Heart left ventricle (tissue), 16 donors: ENCODE measurements at regions not wholly inside any gene's neighbourhood (a gene's known extent, or its start where the extent isn't known, plus 50 kb on each side); places are given as distances from the start of the nearest gene placed in this dataset.

Source experiments
- ATAC-seq, 4 donors: fragments of 200-7000 bp; cut with Tn5 transposase; one replicate each; pipeline ENCODE4 v1.9.1; 2020 to 2022; ENCODE audit warnings: moderate library complexity in 4 of 4, mild to moderate bottlenecking in 3 of 4, moderate number of reproducible peaks in 1 of 4
- DNase-seq, 5 donors: peaks; one replicate each; pipeline ENCODE4 v3.0.0-alpha.2; 2020
- H3K27ac ChIP-seq, 12 donors: fragments of 200-600 bp; sonication (generic) in 4 of 12; one replicate each; pipeline versions ENCODE4 v1.5.0 to v1.8.0; 2016 to 2022; ENCODE audit warnings: mild to moderate bottlenecking in 2 of 12
- H3K27me3 ChIP-seq, 9 donors: fragments of 200-600 bp; sonication (generic) in 2 of 9; one replicate each; pipeline versions ENCODE4 v1.5.1 to v1.8.0; 2016 to 2022; ENCODE audit warnings: mild to moderate bottlenecking in 3 of 9
- H3K36me3 ChIP-seq, 9 donors: fragments of 200-600 bp; sonication (generic) in 2 of 9; one replicate each; pipeline versions ENCODE4 v1.5.0 to v1.8.0; 2018 to 2022; ENCODE audit warnings: mild to moderate bottlenecking in 2 of 9
- H3K4me1 ChIP-seq, 12 donors: fragments of 200-600 bp; sonication (generic) in 4 of 12; one replicate each; pipeline versions ENCODE4 v1.5.0 to v1.8.0; 2016 to 2022; ENCODE audit warnings: mild to moderate bottlenecking in 3 of 12
- H3K4me3 ChIP-seq, 12 donors: fragments of 200-600 bp; sonication (generic) in 4 of 12; one replicate each; pipeline versions ENCODE4 v1.5.0 to v1.8.0; 2017 to 2022; ENCODE audit warnings: mild to moderate bottlenecking in 9 of 12, moderate library complexity in 4 of 12
- H3K9me3 ChIP-seq, 12 donors: fragments of 200-600 bp; sonication (generic) in 4 of 12; one replicate each; pipeline versions ENCODE4 v1.5.0 to v1.8.0; 2016 to 2022; ENCODE audit warnings: mild to moderate bottlenecking in 1 of 12
- CTCF ChIP-seq, 12 donors: fragments of 200-600 bp; sonication (generic) in 4 of 12; IDR thresholded peaks; one replicate each; pipeline versions ENCODE4 v1.5.0 to v1.8.0; 2018 to 2022; ENCODE audit warnings: antibody characterized with exemption in 12 of 12, mild to moderate bottlenecking in 5 of 12
- POLR2A ChIP-seq, 2 donors: fragments of 450-650 bp; IDR thresholded peaks; one replicate each; pipeline ENCODE4 v1.6.1; 2017; ENCODE audit warnings: antibody characterized with exemption in 2 of 2, mild to moderate bottlenecking in 2 of 2, moderate library complexity in 2 of 2
- WGBS, 4 donors: extraction: QIAGEN DNeasy Blood & Tissue Kit in 2 of 4; methylation state at CpG; one replicate each; pipeline versions ENCODE4 v1.1.5 to v1.1.7; 2013 to 2018; 5-methylcytosine and 5-hydroxymethylcytosine counted together
- intact Hi-C, 10 donors: fragments of 100-400 bp; cut with DNase I; formaldehyde crosslinking; loops; one replicate each; pipeline versions ENCODE4 v1.11.1 to v1.14.2; 2022
- donor health status: ischemic (EF 13 %, LVEDD 7.1; RV severe dilation, severe dysfunction).
- donor health status: healthy with polysubstance abuse.
- donor health status: DM: no; HTN: yes; CAD: no.
- donor health status: DM: no; HTN: no; CAD: no.
- donor health status: ischemic (EF 25% LVEDD 6.9; RV normal size, moderate dysfunction).
- donor health status: ischemic (EF 25% LVEDD 5.7; RV mildly dilated, moderate dysfunction).
- donor health status: healthy.
- donor health status: DM: yes; HTN: yes; CAD: no.
- donor health status: ischemic (EF 35%, LVEDD 5.7; RV mildly dilated, moderate dysfunction).
- donor health status: nonischemic (EF 11% LVEDD 7.7; RV severe dilation, severe dysfunction).
- donor health status: DM: yes; HTN: yes; CAD: no.
- donor health status: PGD.
- donor health status: ischemic (EF 29% LVEDD 5.4; RV normal size, mild dysfunction).
- donor health status: nonischemic (EF 23%, LVEDD 6.1; RV moderate dilation, normal function).

GRCh38 chr12:61754214-61754613 is 506.0 kb upstream of the USP15 start:
- H3K4me1 ChIP-seq = no peaks in the 10 kb centered on the region
- H3K9me3 ChIP-seq = peaks cover 0 to 8% (median 0%) of the 10 kb centered on the region in 12 donors
- H3K27me3 ChIP-seq = no peaks in the 10 kb centered on the region
- no peaks in the 10 kb centered on the region for H3K36me3 ChIP-seq
- DNase-seq (no peak), ATAC-seq (no peak)
- TF ChIP-seq POLR2A (IDR thresholded peaks at IDR 0.05) = no peak
- TF ChIP-seq CTCF (IDR thresholded peaks at IDR 0.05) = no peak
- intact Hi-C loops = no loop called here
- no peak overlapping the region for H3K4me3 ChIP-seq
- H3K27ac ChIP-seq = no peak overlapping the region
- 92 to 98% (median 94%) methylated on average over 1 of the region's 1 CpG for WGBS, 4 donors

GRCh38 chr12:61757831-61758505 is 502.2 kb upstream of the USP15 start:
- Histone ChIP-seq H3K9me3 (peaks cover 0 to 8% (median 0%) of the 10 kb centered on the region in 12 donors), H3K4me1 (no peaks in the 10 kb centered on the region), H3K36me3 (no peaks in the 10 kb centered on the region), H3K4me3 (no peak overlapping the region), H3K27ac (no peak overlapping the region), H3K27me3 (no peaks in the 10 kb centered on the region)
- no peak for TF ChIP-seq POLR2A (IDR thresholded peaks at IDR 0.05)
- TF ChIP-seq CTCF (IDR thresholded peaks at IDR 0.05) = no peak
- 72 to 79% (median 75%) methylated on average over 5 of the region's 5 CpGs for WGBS, 4 donors
- ATAC-seq = no peak
- no peak for DNase-seq
- intact Hi-C loops = no loop called here

GRCh38 chr12:61758661-61759060 is 501.5 kb upstream of the USP15 start:
- intact Hi-C loops = no loop called here
- Histone ChIP-seq H3K4me1 (no peaks in the 10 kb centered on the region), H3K27me3 (no peaks in the 10 kb centered on the region), H3K9me3 (peaks cover 0 to 8% (median 0%) of the 10 kb centered on the region in 12 donors), H3K36me3 (no peaks in the 10 kb centered on the region), H3K4me3 (no peak overlapping the region), H3K27ac (no peak overlapping the region)
- DNase-seq = no peak
- TF ChIP-seq POLR2A (IDR thresholded peaks at IDR 0.05) = no peak
- no peak for TF ChIP-seq CTCF (IDR thresholded peaks at IDR 0.05)
- ATAC-seq = no peak

GRCh38 chr12:61765926-61766325 is 494.3 kb upstream of the USP15 start:
- H3K27me3 ChIP-seq = no peaks in the 10 kb centered on the region
- H3K9me3 ChIP-seq = peaks cover 0 to 9% (median 0%) of the 10 kb centered on the region in 12 donors
- WGBS, 4 donors = 59 to 74% (median 65%) methylated on average over 1 of the region's 1 CpG
- H3K4me1 ChIP-seq = no peaks in the 10 kb centered on the region
- TF ChIP-seq CTCF (IDR thresholded peaks at IDR 0.05) (no peak), POLR2A (IDR thresholded peaks at IDR 0.05) (no peak)
- DNase-seq = no peak
- H3K27ac ChIP-seq = no peak overlapping the region
- no peaks in the 10 kb centered on the region for H3K36me3 ChIP-seq
- intact Hi-C loops = no loop called here
- no peak overlapping the region for H3K4me3 ChIP-seq
- ATAC-seq = no peak
